ENCODE measurements at regions not wholly inside any gene's neighbourhood (a gene's known extent, or its start where the extent isn't known, plus 50 kb on each side); places are given as distances from the start of the nearest gene placed in this dataset.

DNA sequence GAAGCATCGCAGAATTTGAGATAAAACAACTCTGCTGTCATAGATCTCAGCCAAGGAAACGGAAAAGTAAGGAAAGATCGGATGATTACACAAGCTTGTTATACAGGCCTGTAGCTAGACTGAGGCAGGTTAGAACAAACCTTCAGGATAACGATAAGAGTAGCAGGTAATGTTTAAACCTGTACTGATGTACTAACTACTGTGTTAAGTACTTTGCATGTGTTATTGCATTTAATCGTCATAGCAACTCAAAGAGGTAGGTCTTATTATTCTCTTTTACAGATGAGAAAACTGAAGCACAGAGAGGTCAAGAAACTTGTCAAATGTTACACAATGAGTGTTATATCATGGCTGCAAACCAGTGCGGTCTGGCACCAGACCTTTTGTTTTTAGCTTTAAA, 352.5 kb downstream of the GPAM start:
- no peak overlapping the region for H3K4me3 ChIP-seq (ENCODE audit: low read depth, low read length)
- TF ChIP-seq, protein P1, sequence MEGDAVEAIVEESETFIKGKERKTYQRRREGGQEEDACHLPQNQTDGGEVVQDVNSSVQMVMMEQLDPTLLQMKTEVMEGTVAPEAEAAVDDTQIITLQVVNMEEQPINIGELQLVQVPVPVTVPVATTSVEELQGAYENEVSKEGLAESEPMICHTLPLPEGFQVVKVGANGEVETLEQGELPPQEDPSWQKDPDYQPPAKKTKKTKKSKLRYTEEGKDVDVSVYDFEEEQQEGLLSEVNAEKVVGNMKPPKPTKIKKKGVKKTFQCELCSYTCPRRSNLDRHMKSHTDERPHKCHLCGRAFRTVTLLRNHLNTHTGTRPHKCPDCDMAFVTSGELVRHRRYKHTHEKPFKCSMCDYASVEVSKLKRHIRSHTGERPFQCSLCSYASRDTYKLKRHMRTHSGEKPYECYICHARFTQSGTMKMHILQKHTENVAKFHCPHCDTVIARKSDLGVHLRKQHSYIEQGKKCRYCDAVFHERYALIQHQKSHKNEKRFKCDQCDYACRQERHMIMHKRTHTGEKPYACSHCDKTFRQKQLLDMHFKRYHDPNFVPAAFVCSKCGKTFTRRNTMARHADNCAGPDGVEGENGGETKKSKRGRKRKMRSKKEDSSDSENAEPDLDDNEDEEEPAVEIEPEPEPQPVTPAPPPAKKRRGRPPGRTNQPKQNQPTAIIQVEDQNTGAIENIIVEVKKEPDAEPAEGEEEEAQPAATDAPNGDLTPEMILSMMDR (IDR thresholded peaks at IDR 0.05; ENCODE audit: borderline replicate concordance, insufficient read depth, low read depth, low read length): no peak

DNA sequence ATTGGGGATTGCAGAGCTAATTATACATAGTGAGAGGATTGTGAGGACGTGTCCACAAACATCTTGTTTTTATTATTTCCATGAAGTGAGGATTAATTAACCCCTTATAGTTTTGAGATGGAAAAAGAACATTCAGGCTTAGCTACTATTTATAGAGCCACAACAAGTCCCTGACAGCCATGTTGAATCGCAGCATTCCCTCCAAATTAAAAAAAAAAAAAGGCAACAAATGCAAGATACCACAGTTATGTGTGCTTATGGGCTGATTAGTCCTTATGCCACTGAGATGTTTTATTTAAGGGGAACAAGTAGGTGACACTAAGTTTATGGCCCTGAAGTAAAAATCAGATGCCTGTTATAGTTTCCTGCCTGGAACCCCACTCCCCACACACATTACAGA, 350.3 kb downstream of the GPAM start:
- H3K4me3 ChIP-seq (ENCODE audit: low read depth, low read length): no peak overlapping the region
- TF ChIP-seq, protein P1 (IDR thresholded peaks at IDR 0.05; ENCODE audit: borderline replicate concordance, insufficient read depth, low read depth, low read length): no peak

GRCh38 chr10:111835574-111835973, 348.0 kb downstream of the GPAM start:
- H3K4me3 ChIP-seq (ENCODE audit: low read depth, low read length): no peak overlapping the region
- TF ChIP-seq, protein P1 (IDR thresholded peaks at IDR 0.05; ENCODE audit: borderline replicate concordance, insufficient read depth, low read depth, low read length): no peak

DNA sequence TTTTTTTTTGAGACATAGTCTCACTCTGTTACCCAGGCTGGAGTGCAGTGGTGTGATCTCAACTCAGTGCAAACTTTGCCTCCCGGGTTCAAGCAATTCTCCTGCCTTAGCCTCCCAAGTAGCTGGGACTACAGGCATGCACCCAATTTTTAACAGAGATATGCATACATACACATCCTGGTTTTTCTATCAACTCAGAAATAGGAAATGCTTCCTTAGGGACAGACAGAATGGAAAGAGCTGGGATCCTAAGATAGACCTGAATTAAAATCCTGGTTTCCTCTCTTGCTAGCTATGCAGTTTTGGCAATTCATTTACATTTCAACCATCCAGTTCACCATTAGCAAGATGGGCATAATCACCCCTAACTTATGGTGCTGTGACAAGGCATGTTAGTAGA, 347.5 kb downstream of the GPAM start:
- no peak overlapping the region for H3K4me3 ChIP-seq (ENCODE audit: low read depth, low read length)
- TF ChIP-seq, protein P1 (IDR thresholded peaks at IDR 0.05; ENCODE audit: borderline replicate concordance, insufficient read depth, low read depth, low read length): no peak

- TF ChIP-seq, protein P1 (IDR thresholded peaks at IDR 0.05; ENCODE audit: borderline replicate concordance, insufficient read depth, low read depth, low read length): no peak
- H3K4me3 ChIP-seq (ENCODE audit: low read depth, low read length): no peak overlapping the region
Observed at GRCh38 chr10:111836571-111836970, 347.0 kb downstream of the GPAM start.

- H3K4me3 ChIP-seq (ENCODE audit: low read depth, low read length): no peak overlapping the region
- TF ChIP-seq, protein P1 (IDR thresholded peaks at IDR 0.05; ENCODE audit: borderline replicate concordance, insufficient read depth, low read depth, low read length): no peak
Observed at GRCh38 chr10:111837086-111837485, 346.5 kb downstream of the GPAM start.

GRCh38 chr10:111837985-111838384, 345.6 kb downstream of the GPAM start:
- H3K4me3 ChIP-seq (ENCODE audit: low read depth, low read length): no peak overlapping the region

More at GRCh38 chr10:111837985-111838384, 345.6 kb downstream of the GPAM start:
- TF ChIP-seq, protein P1 (IDR thresholded peaks at IDR 0.05; ENCODE audit: borderline replicate concordance, insufficient read depth, low read depth, low read length): no peak
